Activated CD4-positive, alpha-beta T cell treated with anti-CD3 and anti-CD28 coated beads for 36 hours (primary cell): ENCODE measurements at regions not wholly inside any gene's neighbourhood (a gene's known extent, or its start where the extent isn't known, plus 50 kb on each side); places are given as distances from the start of the nearest gene placed in this dataset.

ENCODE experiments used
- ATAC-seq: fragments of 200-7000 bp; cut with Tn5 transposase; one replicate; pipeline ENCODE4 v1.10.0; 2021; ENCODE audit warnings: mild to moderate bottlenecking, moderate library complexity
- CTCF ChIA-PET: fragments of 350-600 bp; sonication (Branson Sonifier 250); formaldehyde crosslinking; loops from one replicate; lab custom pipeline; 2021; ENCODE audit warnings: antibody characterized with exemption; lab: Charles Lee
- POLR2A ChIA-PET: fragments of 350-600 bp; sonication (Branson Sonifier 250); formaldehyde crosslinking; loops from one replicate; lab custom pipeline; 2021; ENCODE audit warnings: antibody characterized with exemption, inconsistent platforms; lab: Charles Lee
- DNase-seq: peaks from one replicate; pipeline ENCODE4 v3.0.0-alpha.2; 2020
- H3K27ac Mint-ChIP-seq: one replicate; pipeline ENCODE4 v1.8.0; 2021; ENCODE audit warnings: mixed read lengths
- H3K27me3 Mint-ChIP-seq: one replicate; pipeline ENCODE4 v1.8.0; 2021; ENCODE audit warnings: mixed read lengths
- H3K36me3 Mint-ChIP-seq: one replicate; pipeline ENCODE4 v1.8.0; 2021; ENCODE audit warnings: low read depth, mixed read lengths
- H3K4me1 Mint-ChIP-seq: one replicate; pipeline ENCODE4 v1.8.0; 2021; ENCODE audit warnings: mixed read lengths
- H3K4me3 Mint-ChIP-seq: one replicate; pipeline ENCODE4 v1.8.0; 2021; ENCODE audit warnings: mild to moderate bottlenecking, moderate library complexity, mixed read lengths
- H3K9me3 Mint-ChIP-seq: one replicate; pipeline ENCODE4 v1.8.0; 2021; ENCODE audit warnings: low read depth, mixed read lengths
- intact Hi-C, 2 experiments: fragments of 100-400 bp; cut with DNase I in 1 of 2; cut with micrococcal nuclease in 1 of 2; formaldehyde crosslinking; loops; one replicate each; pipeline versions ENCODE4 v1.14.2 to v1.15.1; 2022 to 2024; cut with DNase I, micrococcal nuclease

GRCh38 chr3:99498550-99499234 lies 139.7 kb upstream of the COL8A1 start:
- no peaks in the 10 kb centered on the region for H3K36me3 Mint-ChIP-seq
- no peak overlapping the region for H3K4me3 Mint-ChIP-seq
- intact Hi-C loops, result loop anchor here (1.0 to 5.0 kb wide), 4 partner anchors 189 to 255 kb away; no protein-coding TSS in a partner anchor
- H3K4me1 Mint-ChIP-seq, result no peaks in the 10 kb centered on the region
- H3K9me3 Mint-ChIP-seq, result no peaks in the 10 kb centered on the region
- no peak overlapping the region for H3K27ac Mint-ChIP-seq
- CTCF ChIA-PET, result interaction anchor here (0.5 to 1.2 kb wide), 3 partner anchors 62 to 255 kb away, joined by 3 to 7 read pairs (median 3); no protein-coding TSS in a partner anchor
- no peak for DNase-seq
- POLR2A ChIA-PET, result no interaction called here
- no peak for ATAC-seq
- H3K27me3 Mint-ChIP-seq, result no peaks in the 10 kb centered on the region

GRCh38 chr3:99487894-99488293 lies 150.5 kb upstream of the COL8A1 start:
- H3K4me3 Mint-ChIP-seq, result no peak overlapping the region
- H3K9me3 Mint-ChIP-seq, result peaks cover 11% of the 10 kb centered on the region
- H3K36me3 Mint-ChIP-seq, result no peaks in the 10 kb centered on the region
- no peaks in the 10 kb centered on the region for H3K4me1 Mint-ChIP-seq
- DNase-seq, result no peak
- ChIA-PET POLR2A (no interaction called here), CTCF (no interaction called here)
- intact Hi-C loops, result no loop called here
- H3K27me3 Mint-ChIP-seq, result no peaks in the 10 kb centered on the region
- H3K27ac Mint-ChIP-seq, result no peak overlapping the region
- no peak for ATAC-seq

GRCh38 chr3:99485286-99485685 lies 153.1 kb upstream of the COL8A1 start:
- intact Hi-C loops, result no loop called here
- H3K27me3 Mint-ChIP-seq, result no peaks in the 10 kb centered on the region
- no peak overlapping the region for H3K27ac Mint-ChIP-seq
- no peaks in the 10 kb centered on the region for H3K4me1 Mint-ChIP-seq
- CTCF ChIA-PET, result no interaction called here
- no peaks in the 10 kb centered on the region for H3K36me3 Mint-ChIP-seq
- ATAC-seq (no peak), DNase-seq (no peak)
- POLR2A ChIA-PET, result interaction anchor here (0.6 kb wide), 1 partner anchor 441 kb away, joined by 3 read pairs; no protein-coding TSS in a partner anchor
- peaks cover 10% of the 10 kb centered on the region for H3K9me3 Mint-ChIP-seq
- H3K4me3 Mint-ChIP-seq, result no peak overlapping the region

GRCh38 chr3:99484871-99485270 lies 153.5 kb upstream of the COL8A1 start:
- ATAC-seq, result no peak
- H3K9me3 Mint-ChIP-seq, result peaks cover 10% of the 10 kb centered on the region
- POLR2A ChIA-PET, result no interaction called here
- no peaks in the 10 kb centered on the region for H3K27me3 Mint-ChIP-seq
- DNase-seq, result no peak
- no peak overlapping the region for H3K27ac Mint-ChIP-seq
- no peaks in the 10 kb centered on the region for H3K4me1 Mint-ChIP-seq
- intact Hi-C loops, result no loop called here
- H3K36me3 Mint-ChIP-seq, result no peaks in the 10 kb centered on the region
- CTCF ChIA-PET, result no interaction called here
- no peak overlapping the region for H3K4me3 Mint-ChIP-seq

- ChIA-PET CTCF (no interaction called here), POLR2A (no interaction called here)
- no peak overlapping the region for H3K4me3 Mint-ChIP-seq
- peaks cover 9% of the 10 kb centered on the region for H3K9me3 Mint-ChIP-seq
- no peaks in the 10 kb centered on the region for H3K36me3 Mint-ChIP-seq
- no peaks in the 10 kb centered on the region for H3K27me3 Mint-ChIP-seq
- DNase-seq (no peak), ATAC-seq (no peak)
- no peaks in the 10 kb centered on the region for H3K4me1 Mint-ChIP-seq
- H3K27ac Mint-ChIP-seq, result no peak overlapping the region
- intact Hi-C loops, result no loop called here
These were observed 154.6 kb upstream of the COL8A1 start for GRCh38 chr3:99483841-99484240.

GRCh38 chr3:99482191-99482590 lies 156.2 kb upstream of the COL8A1 start:
- no peak overlapping the region for H3K4me3 Mint-ChIP-seq
- H3K9me3 Mint-ChIP-seq, result peaks cover 10% of the 10 kb centered on the region
- intact Hi-C loops, result no loop called here
- no peak for DNase-seq
- H3K27ac Mint-ChIP-seq, result no peak overlapping the region
- H3K27me3 Mint-ChIP-seq, result no peaks in the 10 kb centered on the region
- ChIA-PET CTCF (no interaction called here), POLR2A (no interaction called here)
- H3K4me1 Mint-ChIP-seq, result no peaks in the 10 kb centered on the region
- no peaks in the 10 kb centered on the region for H3K36me3 Mint-ChIP-seq
- ATAC-seq, result no peak

- POLR2A ChIA-PET, result no interaction called here
- Mint-ChIP-seq H3K4me1 (no peaks in the 10 kb centered on the region), H3K27ac (no peak overlapping the region), H3K36me3 (no peaks in the 10 kb centered on the region), H3K27me3 (no peaks in the 10 kb centered on the region), H3K9me3 (peaks cover 10% of the 10 kb centered on the region), H3K4me3 (no peak overlapping the region)
- ATAC-seq (no peak), DNase-seq (no peak)
- intact Hi-C loops, result no loop called here
- CTCF ChIA-PET, result no interaction called here
These were observed 156.8 kb upstream of the COL8A1 start for GRCh38 chr3:99481561-99481960.

GRCh38 chr3:99479768-99480167 lies 158.6 kb upstream of the COL8A1 start:
- H3K4me3 Mint-ChIP-seq, result no peak overlapping the region
- no peaks in the 10 kb centered on the region for H3K4me1 Mint-ChIP-seq
- intact Hi-C loops, result no loop called here
- H3K9me3 Mint-ChIP-seq, result peaks cover 8% of the 10 kb centered on the region
- H3K27ac Mint-ChIP-seq, result no peak overlapping the region
- ChIA-PET CTCF (no interaction called here), POLR2A (no interaction called here)
- H3K27me3 Mint-ChIP-seq, result no peaks in the 10 kb centered on the region
- DNase-seq (no peak), ATAC-seq (no peak)
- H3K36me3 Mint-ChIP-seq, result no peaks in the 10 kb centered on the region

- Mint-ChIP-seq H3K4me3 (no peak overlapping the region), H3K27ac (no peak overlapping the region), H3K9me3 (peaks cover 8% of the 10 kb centered on the region), H3K27me3 (no peaks in the 10 kb centered on the region), H3K4me1 (no peaks in the 10 kb centered on the region), H3K36me3 (no peaks in the 10 kb centered on the region)
- intact Hi-C loops, result no loop called here
- ChIA-PET POLR2A (no interaction called here), CTCF (no interaction called here)
- no peak for DNase-seq
- no peak for ATAC-seq
These were observed 160.7 kb upstream of the COL8A1 start for GRCh38 chr3:99477650-99478049.

GRCh38 chr3:99475229-99475628 lies 163.2 kb upstream of the COL8A1 start:
- POLR2A ChIA-PET, result no interaction called here
- H3K27ac Mint-ChIP-seq, result no peak overlapping the region
- CTCF ChIA-PET, result no interaction called here

GRCh38 chr3:99474776-99475175 lies 163.6 kb upstream of the COL8A1 start:
- Mint-ChIP-seq H3K27ac (no peak overlapping the region), H3K27me3 (no peaks in the 10 kb centered on the region), H3K36me3 (no peaks in the 10 kb centered on the region), H3K9me3 (peaks cover 8% of the 10 kb centered on the region), H3K4me3 (no peak overlapping the region), H3K4me1 (no peaks in the 10 kb centered on the region)
- POLR2A ChIA-PET, result no interaction called here
- CTCF ChIA-PET, result no interaction called here
- intact Hi-C loops, result no loop called here
- DNase-seq, result no peak
- ATAC-seq, result no peak

More at GRCh38 chr3:99475229-99475628, 163.2 kb upstream of the COL8A1 start:
- ATAC-seq (no peak), DNase-seq (no peak)
- H3K27me3 Mint-ChIP-seq, result no peaks in the 10 kb centered on the region
- intact Hi-C loops, result no loop called here
- H3K4me1 Mint-ChIP-seq, result no peaks in the 10 kb centered on the region
- peaks cover 8% of the 10 kb centered on the region for H3K9me3 Mint-ChIP-seq
- no peaks in the 10 kb centered on the region for H3K36me3 Mint-ChIP-seq
- H3K4me3 Mint-ChIP-seq, result no peak overlapping the region

- Mint-ChIP-seq H3K27ac (no peak overlapping the region), H3K4me1 (no peaks in the 10 kb centered on the region), H3K36me3 (no peaks in the 10 kb centered on the region), H3K9me3 (peaks cover 5% of the 10 kb centered on the region), H3K4me3 (no peak overlapping the region), H3K27me3 (no peaks in the 10 kb centered on the region)
- intact Hi-C loops, result no loop called here
- ChIA-PET CTCF (interaction anchor here (0.5 kb wide), 1 partner anchor 550 kb away, joined by 3 read pairs; no protein-coding TSS in a partner anchor), POLR2A (no interaction called here)
- ATAC-seq, result no peak
- no peak for DNase-seq
These were observed 165.1 kb upstream of the COL8A1 start for GRCh38 chr3:99473321-99473751.
